Esophagus muscularis mucosa (tissue), 4 donors: ENCODE measurements at regions not wholly inside any gene's neighbourhood (a gene's known extent, or its start where the extent isn't known, plus 50 kb on each side); places are given as distances from the start of the nearest gene placed in this dataset.

Experiments
- DNase-seq: peaks from one replicate; pipeline ENCODE4 v3.0.0-alpha.2; 2017; ENCODE audit errors: extremely low spot score
- H3K27ac ChIP-seq, 4 donors: fragments of 200-600 bp; sonication (generic); replicated peaks in 1 of 4; 1 replicate in 3 of 4; 2 replicates in 1 of 4; pipeline ENCODE4 v1.5.1; 2016 to 2019; ENCODE audit warnings: mild to moderate bottlenecking in 1 of 4
- H3K27me3 ChIP-seq, 4 donors: fragments of 200-600 bp; sonication (generic); one replicate each; pipeline versions ENCODE4 v1.5.1 to v1.6.0; 2016 to 2019
- H3K36me3 ChIP-seq, 4 donors: fragments of 200-600 bp; sonication (generic); one replicate each; pipeline ENCODE4 v1.5.1; 2016 to 2019
- H3K4me1 ChIP-seq, 4 donors: fragments of 200-600 bp; sonication (generic); one replicate each; pipeline ENCODE4 v1.5.1; 2016 to 2019
- H3K4me3 ChIP-seq, 4 donors: fragments of 200-600 bp; sonication (generic); 1 replicate in 2 of 4; 2 replicates in 2 of 4; pipeline ENCODE4 v1.5.1; 2016 to 2019; ENCODE audit warnings: mild to moderate bottlenecking in 4 of 4, moderate library complexity in 1 of 4
- H3K9me3 ChIP-seq, 4 donors: fragments of 200-600 bp; sonication (generic); 1 replicate in 3 of 4; 2 replicates in 1 of 4; pipeline ENCODE4 v1.5.1; 2016 to 2019
- EP300 ChIP-seq: sonication (generic); formaldehyde crosslinking; IDR thresholded peaks from one replicate; pipeline ENCODE4 v1.6.1; 2017; ENCODE audit warnings: antibody characterized with exemption
- POLR2A ChIP-seq: fragments of 450-650 bp; IDR thresholded peaks from one replicate; pipeline ENCODE4 v1.6.1; 2017; ENCODE audit warnings: antibody characterized with exemption, moderate library complexity, mild to moderate bottlenecking, low read depth
- POLR2AphosphoS5 ChIP-seq, 2 donors: sonication (generic); formaldehyde crosslinking; IDR thresholded peaks; one replicate each; pipeline ENCODE4 v1.6.1; 2017; ENCODE audit warnings: antibody characterized with exemption in 2 of 2
- WGBS: methylation state at CpG from one replicate; pipeline ENCODE4 v1.1.5; 2018; 5-methylcytosine and 5-hydroxymethylcytosine counted together
- intact Hi-C: fragments of 100-400 bp; cut with DNase I; formaldehyde crosslinking; loops from one replicate; pipeline ENCODE4 v1.15.1; 2023
- TF ChIP-seq, protein P1 (sequence below), 3 experiments: fragments of 200-600 bp in 2 of 3; fragments of 450-650 bp in 1 of 3; sonication (generic) in 2 of 3; IDR thresholded peaks; one replicate each; pipeline ENCODE4 v1.5.1; 2017 to 2019; ENCODE audit warnings: antibody characterized with exemption in 3 of 3, mild to moderate bottlenecking in 2 of 3, moderate library complexity in 1 of 3

DNA sequence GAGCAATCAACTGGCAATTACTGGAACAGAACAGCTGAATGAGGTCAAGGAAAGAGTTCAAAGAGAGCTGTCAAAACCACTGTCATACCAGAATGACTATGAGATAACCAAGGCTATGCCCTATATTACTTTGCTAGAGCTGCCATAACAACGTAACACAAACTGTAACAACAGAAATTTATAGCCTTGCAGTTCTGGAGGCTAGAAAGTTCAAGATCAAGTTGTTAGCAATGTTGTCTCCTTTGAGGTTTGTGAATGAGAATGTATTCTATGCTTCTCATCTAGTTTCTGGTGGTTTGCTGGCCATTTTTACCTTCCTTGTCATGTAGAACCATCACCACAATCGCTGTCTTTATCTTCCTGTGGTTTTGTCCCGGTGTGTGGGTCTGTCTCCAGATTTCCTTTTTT, 1323.0 kb upstream of the GJE1 start:
- H3K27ac ChIP-seq, result no peak overlapping the region
- H3K9me3 ChIP-seq, result no peaks in the 10 kb centered on the region
- H3K4me3 ChIP-seq, result no peak overlapping the region
- TF ChIP-seq POLR2AphosphoS5 (IDR thresholded peaks at IDR 0.05), result no peak
- TF ChIP-seq POLR2A, result no peak
- TF ChIP-seq, protein P1, sequence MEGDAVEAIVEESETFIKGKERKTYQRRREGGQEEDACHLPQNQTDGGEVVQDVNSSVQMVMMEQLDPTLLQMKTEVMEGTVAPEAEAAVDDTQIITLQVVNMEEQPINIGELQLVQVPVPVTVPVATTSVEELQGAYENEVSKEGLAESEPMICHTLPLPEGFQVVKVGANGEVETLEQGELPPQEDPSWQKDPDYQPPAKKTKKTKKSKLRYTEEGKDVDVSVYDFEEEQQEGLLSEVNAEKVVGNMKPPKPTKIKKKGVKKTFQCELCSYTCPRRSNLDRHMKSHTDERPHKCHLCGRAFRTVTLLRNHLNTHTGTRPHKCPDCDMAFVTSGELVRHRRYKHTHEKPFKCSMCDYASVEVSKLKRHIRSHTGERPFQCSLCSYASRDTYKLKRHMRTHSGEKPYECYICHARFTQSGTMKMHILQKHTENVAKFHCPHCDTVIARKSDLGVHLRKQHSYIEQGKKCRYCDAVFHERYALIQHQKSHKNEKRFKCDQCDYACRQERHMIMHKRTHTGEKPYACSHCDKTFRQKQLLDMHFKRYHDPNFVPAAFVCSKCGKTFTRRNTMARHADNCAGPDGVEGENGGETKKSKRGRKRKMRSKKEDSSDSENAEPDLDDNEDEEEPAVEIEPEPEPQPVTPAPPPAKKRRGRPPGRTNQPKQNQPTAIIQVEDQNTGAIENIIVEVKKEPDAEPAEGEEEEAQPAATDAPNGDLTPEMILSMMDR (IDR thresholded peaks at IDR 0.05), result no peak
- no peak for TF ChIP-seq EP300
- no peaks in the 10 kb centered on the region for H3K27me3 ChIP-seq
- no peaks in the 10 kb centered on the region for H3K36me3 ChIP-seq
- H3K4me1 ChIP-seq, result no peaks in the 10 kb centered on the region
- 70% methylated on average over 3 of the region's 3 CpGs for WGBS
- intact Hi-C loops, result no loop called here
- no peak for DNase-seq

GRCh38 chr6:140806431-140806830, 1326.3 kb upstream of the GJE1 start:
- intact Hi-C loops, result no loop called here
- DNase-seq, result no peak
- Histone ChIP-seq H3K4me1 (no peaks in the 10 kb centered on the region), H3K36me3 (no peaks in the 10 kb centered on the region), H3K27me3 (no peaks in the 10 kb centered on the region), H3K4me3 (no peak overlapping the region), H3K27ac (no peak overlapping the region), H3K9me3 (no peaks in the 10 kb centered on the region)
- 93% methylated on average over 1 of the region's 1 CpG for WGBS
- TF ChIP-seq POLR2AphosphoS5 (IDR thresholded peaks at IDR 0.05) (no peak), POLR2A (no peak), EP300 (no peak)
- TF ChIP-seq, protein P1 (IDR thresholded peaks at IDR 0.05), result no peak

- peaks cover 0 to 5% (median 0%) of the 10 kb centered on the region in 4 donors for H3K9me3 ChIP-seq
- no peak for TF ChIP-seq EP300
- no peak overlapping the region for H3K27ac ChIP-seq
- H3K4me1 ChIP-seq, result no peaks in the 10 kb centered on the region
- H3K27me3 ChIP-seq, result no peaks in the 10 kb centered on the region
- no peak overlapping the region for H3K4me3 ChIP-seq
- intact Hi-C loops, result no loop called here
- H3K36me3 ChIP-seq, result no peaks in the 10 kb centered on the region
- DNase-seq, result no peak
Measured at GRCh38 chr6:140794544-140794943, 1338.2 kb upstream of the GJE1 start.

GRCh38 chr6:140790109-140790508, 1342.6 kb upstream of the GJE1 start:
- intact Hi-C loops, result no loop called here
- H3K27ac ChIP-seq, result no peak overlapping the region
- no peaks in the 10 kb centered on the region for H3K4me1 ChIP-seq
- no peak for DNase-seq
- H3K36me3 ChIP-seq, result no peaks in the 10 kb centered on the region
- 92% methylated on average over 5 of the region's 5 CpGs for WGBS
- H3K27me3 ChIP-seq, result no peaks in the 10 kb centered on the region
- no peak overlapping the region for H3K4me3 ChIP-seq
- TF ChIP-seq EP300 (no peak), POLR2A (no peak), POLR2AphosphoS5 (IDR thresholded peaks at IDR 0.05) (no peak)
- TF ChIP-seq, protein P1 (IDR thresholded peaks at IDR 0.05), result no peak
- peaks cover 0 to 5% (median 0%) of the 10 kb centered on the region in 4 donors for H3K9me3 ChIP-seq

DNA sequence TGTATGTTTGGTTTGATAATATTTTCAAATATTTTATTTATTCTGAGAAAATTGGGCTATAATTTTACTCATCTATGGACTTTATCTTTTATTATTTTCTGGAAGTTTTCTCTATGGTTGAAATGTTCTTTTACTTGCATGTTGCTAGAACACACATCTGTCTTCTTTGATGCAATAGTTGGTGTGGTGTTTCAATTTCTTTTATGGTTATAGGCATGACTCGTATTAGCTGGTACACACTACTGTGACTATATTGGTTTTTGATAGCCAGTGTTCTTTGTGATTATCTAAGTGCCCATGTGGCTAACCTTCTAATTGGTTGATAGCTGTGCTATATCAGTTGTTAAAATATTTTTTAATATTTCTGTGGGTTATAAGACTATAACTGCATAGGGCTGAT, 1343.3 kb upstream of the GJE1 start:
- intact Hi-C loops, result no loop called here
- no peak overlapping the region for H3K4me3 ChIP-seq
- H3K27me3 ChIP-seq, result no peaks in the 10 kb centered on the region
- H3K9me3 ChIP-seq, result peaks cover 0 to 5% (median 0%) of the 10 kb centered on the region in 4 donors
- TF ChIP-seq, protein P1 (IDR thresholded peaks at IDR 0.05), result no peak
- no peak for TF ChIP-seq POLR2AphosphoS5 (IDR thresholded peaks at IDR 0.05)
- no peak for TF ChIP-seq EP300
- TF ChIP-seq POLR2A, result no peak
- no peaks in the 10 kb centered on the region for H3K36me3 ChIP-seq
- DNase-seq, result no peak
- WGBS, result 97% methylated on average over 1 of the region's 1 CpG
- H3K27ac ChIP-seq, result no peak overlapping the region
- H3K4me1 ChIP-seq, result no peaks in the 10 kb centered on the region
